H1 (cell line): ENCODE measurements at regions not wholly inside any gene's neighbourhood (a gene's known extent, or its start where the extent isn't known, plus 50 kb on each side); places are given as distances from the start of the nearest gene placed in this dataset.

Source experiments
- NANOG ChIP-seq: IDR thresholded peaks from 2 replicates; pipeline ENCODE4 v1.6.1; 2011; ENCODE audit warnings: low read length, low read depth, mild to moderate bottlenecking, inconsistent platforms; ENCODE audit not compliant: insufficient read depth, poor library complexity, severe bottlenecking
- SUZ12 ChIP-seq: fragments of 200-600 bp; sonication (generic); IDR thresholded peaks from 2 replicates; pipeline ENCODE4 v1.6.1; 2012; ENCODE audit warnings: mild to moderate bottlenecking, inconsistent platforms, low read length, moderate library complexity, mixed read lengths

GRCh38 chr20:7579888-7580287, 360.4 kb downstream of the HAO1 start (continued):
- TF ChIP-seq NANOG: no peak
- no peak for TF ChIP-seq SUZ12
